Hepatocyte (in vitro differentiated cells): ENCODE measurements at regions not wholly inside any gene's neighbourhood (a gene's known extent, or its start where the extent isn't known, plus 50 kb on each side); places are given as distances from the start of the nearest gene placed in this dataset.
"Not testable (repeated sequence)": the region's sequence is repeated elsewhere in the genome, so short reads cannot be mapped to it uniquely, and the experiment has no call there.

Experiments
- DNase-seq: peaks from one replicate; pipeline ENCODE4 v3.0.0-alpha.2; 2016; ENCODE audit warnings: low spot score
- H2AFZ ChIP-seq: fragments of 200-600 bp; sonication (generic); 2 replicates; pipeline ENCODE4 v1.6.0; 2016; ENCODE audit warnings: antibody characterized with exemption, mild to moderate bottlenecking
- H3K27ac ChIP-seq: fragments of 200-600 bp; sonication (generic); 2 replicates; pipeline ENCODE4 v1.5.1; 2016; ENCODE audit warnings: mild to moderate bottlenecking
- H3K27me3 ChIP-seq: fragments of 200-600 bp; sonication (generic); 2 replicates; pipeline ENCODE4 v1.6.1; 2016
- H3K36me3 ChIP-seq: fragments of 200-600 bp; sonication (generic); replicated peaks from 2 replicates; pipeline ENCODE4 v1.5.1; 2016; ENCODE audit warnings: low read depth; ENCODE audit not compliant: insufficient read depth
- H3K4me1 ChIP-seq: fragments of 200-600 bp; sonication (generic); 2 replicates; pipeline ENCODE4 v1.5.1; 2016; ENCODE audit warnings: mild to moderate bottlenecking, moderate library complexity; ENCODE audit not compliant: insufficient read depth
- H3K4me2 ChIP-seq: fragments of 200-600 bp; sonication (generic); 2 replicates; pipeline ENCODE4 v1.6.0; 2016
- H3K4me3 ChIP-seq: fragments of 200-600 bp; sonication (generic); 2 replicates; pipeline ENCODE4 v1.5.1; 2016; ENCODE audit warnings: mild to moderate bottlenecking
- H3K79me2 ChIP-seq: fragments of 200-600 bp; sonication (generic); 2 replicates; pipeline ENCODE4 v1.6.0; 2017; ENCODE audit warnings: mild to moderate bottlenecking
- H3K9me2 ChIP-seq: fragments of 200-600 bp; sonication (generic); replicated peaks from 2 replicates; pipeline ENCODE4 v1.6.0; 2017; ENCODE audit warnings: mild to moderate bottlenecking; ENCODE audit not compliant: insufficient read depth
- H3K9me3 ChIP-seq: fragments of 200-600 bp; sonication (generic); 2 replicates; pipeline ENCODE4 v1.5.1; 2016; ENCODE audit warnings: low read depth, mild to moderate bottlenecking
- H4K20me1 ChIP-seq: fragments of 200-600 bp; sonication (generic); 2 replicates; pipeline ENCODE4 v1.6.0; 2016; ENCODE audit warnings: mild to moderate bottlenecking; ENCODE audit not compliant: insufficient read depth, poor library complexity, severe bottlenecking
- CTCF ChIP-seq: fragments of 200-600 bp; sonication (generic); IDR thresholded peaks from 2 replicates; pipeline ENCODE4 v1.5.1; 2016; ENCODE audit warnings: antibody characterized with exemption, mild to moderate bottlenecking; ENCODE audit not compliant: poor library complexity
- EZH2 ChIP-seq: fragments of 200-600 bp; sonication (generic); IDR thresholded peaks from 2 replicates; pipeline ENCODE4 v1.6.1; 2016; ENCODE audit warnings: antibody characterized with exemption, mild to moderate bottlenecking, borderline replicate concordance
- EZH2phosphoT487 ChIP-seq: fragments of 200-600 bp; sonication (generic); IDR thresholded peaks from one replicate; pipeline ENCODE4 v1.6.1; 2018; ENCODE audit warnings: antibody characterized with exemption, mild to moderate bottlenecking, low read depth, moderate library complexity; ENCODE audit not compliant: unreplicated experiment, severe bottlenecking
- WGBS: methylation state at CpG from one replicate; pipeline ENCODE4 v1.1.6; 2016; ENCODE audit warnings: low lambda C conversion rate; ENCODE audit errors: missing lambda C conversion rate; 5-methylcytosine and 5-hydroxymethylcytosine counted together

GRCh38 chr2:180778291-180778690, 202.1 kb upstream of the UBE2E3 start:
- WGBS = 95% methylated on average over 5 of the region's 5 CpGs
- no peak overlapping the region for H3K4me2 ChIP-seq
- H4K20me1 ChIP-seq = no peaks in the 10 kb centered on the region
- no peak overlapping the region for H3K4me3 ChIP-seq
- H3K79me2 ChIP-seq = no peaks in the 10 kb centered on the region
- H3K27ac ChIP-seq = no peak overlapping the region
- no peaks in the 10 kb centered on the region for H3K9me2 ChIP-seq
- H3K36me3 ChIP-seq = no peaks in the 10 kb centered on the region
- H3K9me3 ChIP-seq = no peaks in the 10 kb centered on the region
- H3K27me3 ChIP-seq = no peaks in the 10 kb centered on the region
- H2AFZ ChIP-seq = no peak overlapping the region
- no peak for DNase-seq
- H3K4me1 ChIP-seq = no peaks in the 10 kb centered on the region
- no peak for TF ChIP-seq EZH2
- TF ChIP-seq CTCF = no peak
- TF ChIP-seq EZH2phosphoT487 = no peak

GRCh38 chr2:180776921-180777320, 203.5 kb upstream of the UBE2E3 start:
- H2AFZ ChIP-seq = no peak overlapping the region
- H3K27ac ChIP-seq = no peak overlapping the region
- H3K4me1 ChIP-seq = no peaks in the 10 kb centered on the region
- H3K36me3 ChIP-seq = no peaks in the 10 kb centered on the region
- no peak overlapping the region for H3K4me3 ChIP-seq
- TF ChIP-seq EZH2phosphoT487 (no peak), CTCF (no peak), EZH2 (no peak)
- H3K27me3 ChIP-seq = no peaks in the 10 kb centered on the region
- no peak for DNase-seq
- H3K9me2 ChIP-seq = no peaks in the 10 kb centered on the region
- H3K9me3 ChIP-seq = no peaks in the 10 kb centered on the region
- H3K4me2 ChIP-seq = no peak overlapping the region
- no peaks in the 10 kb centered on the region for H3K79me2 ChIP-seq
- H4K20me1 ChIP-seq = no peaks in the 10 kb centered on the region

GRCh38 chr2:180775711-180776110, 204.7 kb upstream of the UBE2E3 start:
- no peak overlapping the region for H3K27ac ChIP-seq
- H3K4me3 ChIP-seq = no peak overlapping the region
- no peak overlapping the region for H2AFZ ChIP-seq
- no peak for DNase-seq
- H3K27me3 ChIP-seq = no peaks in the 10 kb centered on the region
- no peaks in the 10 kb centered on the region for H3K36me3 ChIP-seq
- WGBS = 86% methylated on average over 3 of the region's 3 CpGs
- H3K4me2 ChIP-seq = no peak overlapping the region
- no peaks in the 10 kb centered on the region for H4K20me1 ChIP-seq
- TF ChIP-seq EZH2phosphoT487 (no peak), CTCF (no peak), EZH2 (no peak)
- H3K4me1 ChIP-seq = no peaks in the 10 kb centered on the region
- H3K79me2 ChIP-seq = no peaks in the 10 kb centered on the region
- no peaks in the 10 kb centered on the region for H3K9me3 ChIP-seq
- no peaks in the 10 kb centered on the region for H3K9me2 ChIP-seq

- not testable (repeated sequence) for H3K4me3 ChIP-seq, H3K4me1 ChIP-seq, H3K27ac ChIP-seq, H3K36me3 ChIP-seq, H4K20me1 ChIP-seq, DNase-seq, H2AFZ ChIP-seq, H3K79me2 ChIP-seq, H3K9me3 ChIP-seq, H3K27me3 ChIP-seq, H3K9me2 ChIP-seq, H3K4me2 ChIP-seq
- 86% methylated on average over 6 of the region's 6 CpGs for WGBS
These were observed 215.1 kb upstream of the UBE2E3 start for GRCh38 chr2:180765316-180765715.
